ENCODE measurements at regions not wholly inside any gene's neighbourhood (a gene's known extent, or its start where the extent isn't known, plus 50 kb on each side); places are given as distances from the start of the nearest gene placed in this dataset.

GRCh38 chr5:98656796-98657195 is 116.7 kb upstream of the RGMB start:
- FAIRE-seq (no peak), DNase-seq (ENCODE audit: insufficient read length, low spot score) (no peak)
- no peak for TF ChIP-seq CTCF (IDR thresholded peaks at IDR 0.05; ENCODE audit: insufficient read depth, missing control alignments)

GRCh38 chr5:98657559-98657958 is 115.9 kb upstream of the RGMB start:
- no peak for FAIRE-seq
- TF ChIP-seq CTCF (IDR thresholded peaks at IDR 0.05; ENCODE audit: insufficient read depth, missing control alignments): no peak

GRCh38 chr5:98663521-98663920 is 109.9 kb upstream of the RGMB start:
- TF ChIP-seq CTCF (IDR thresholded peaks at IDR 0.05; ENCODE audit: insufficient read depth, missing control alignments): no peak
- FAIRE-seq: no peak
- no peak for DNase-seq (ENCODE audit: insufficient read length, low spot score)

More at GRCh38 chr5:98657559-98657958, 115.9 kb upstream of the RGMB start:
- DNase-seq (ENCODE audit: insufficient read length, low spot score): no peak

GRCh38 chr5:98664736-98665135 is 108.7 kb upstream of the RGMB start:
- TF ChIP-seq CTCF (IDR thresholded peaks at IDR 0.05; ENCODE audit: insufficient read depth, missing control alignments): no peak
- FAIRE-seq: no peak
- no peak for DNase-seq (ENCODE audit: insufficient read length, low spot score)

- FAIRE-seq (no peak), DNase-seq (ENCODE audit: insufficient read length, low spot score) (no peak)
- TF ChIP-seq CTCF (IDR thresholded peaks at IDR 0.05; ENCODE audit: insufficient read depth, missing control alignments): no peak
Observed at GRCh38 chr5:98679963-98680362, 93.5 kb upstream of the RGMB start.

GRCh38 chr5:98690002-98690401 is 83.5 kb upstream of the RGMB start:
- TF ChIP-seq CTCF (IDR thresholded peaks at IDR 0.05; ENCODE audit: insufficient read depth, missing control alignments): no peak
- DNase-seq (ENCODE audit: insufficient read length, low spot score): no peak
- no peak for FAIRE-seq

GRCh38 chr5:98694902-98695301 is 78.6 kb upstream of the RGMB start:
- no peak for FAIRE-seq
- no peak for TF ChIP-seq CTCF (IDR thresholded peaks at IDR 0.05; ENCODE audit: insufficient read depth, missing control alignments)

More at GRCh38 chr5:98694902-98695301, 78.6 kb upstream of the RGMB start:
- no peak for DNase-seq (ENCODE audit: insufficient read length, low spot score)
